OCI-LY1 (cell line): ENCODE measurements at regions not wholly inside any gene's neighbourhood (a gene's known extent, or its start where the extent isn't known, plus 50 kb on each side); places are given as distances from the start of the nearest gene placed in this dataset.

Experiments
- H2AFZ ChIP-seq: fragments of 200-600 bp; sonication (generic), shearing (Covaris generic); 2 replicates; pipeline ENCODE4 v1.6.0; 2014; ENCODE audit warnings: antibody characterized with exemption, mild to moderate bottlenecking, low read length
- H3F3A ChIP-seq: fragments of 200-600 bp; sonication (generic), shearing (Covaris generic); 2 replicates; pipeline ENCODE4 v1.6.0; 2014; ENCODE audit warnings: mild to moderate bottlenecking, antibody characterized with exemption, low read length, moderate library complexity; ENCODE audit not compliant: insufficient read depth
- H3K27ac ChIP-seq: fragments of 200-600 bp; sonication (generic); 2 replicates; pipeline ENCODE4 v1.5.1; 2014; ENCODE audit warnings: low read length, mixed run types, mild to moderate bottlenecking, low read depth; ENCODE audit not compliant: poor library complexity, severe bottlenecking
- H3K27me3 ChIP-seq: fragments of 200-600 bp; sonication (generic); 2 replicates; pipeline ENCODE4 v1.6.0; 2014; ENCODE audit warnings: antibody characterized with exemption, mild to moderate bottlenecking, low read length, moderate library complexity; ENCODE audit not compliant: insufficient read depth
- H3K36me3 ChIP-seq: fragments of 200-600 bp; sonication (generic); 2 replicates; pipeline ENCODE4 v1.6.1; 2014; ENCODE audit warnings: mild to moderate bottlenecking, antibody characterized with exemption, low read length, moderate library complexity, mixed read lengths; ENCODE audit not compliant: insufficient read depth
- H3K4me1 ChIP-seq: fragments of 200-600 bp; sonication (generic); 2 replicates; pipeline ENCODE4 v1.5.1; 2014; ENCODE audit warnings: mild to moderate bottlenecking, low read length, moderate library complexity; ENCODE audit not compliant: insufficient read depth, severe bottlenecking
- H3K4me2 ChIP-seq: fragments of 200-600 bp; sonication (generic), shearing (Covaris generic); 2 replicates; pipeline ENCODE4 v1.6.1; 2014; ENCODE audit warnings: low read length
- H3K4me3 ChIP-seq: fragments of 200-600 bp; sonication (generic); 2 replicates; pipeline ENCODE4 v1.5.1; 2014; ENCODE audit warnings: low read length, low read depth, mild to moderate bottlenecking, mixed read lengths; ENCODE audit not compliant: poor library complexity, severe bottlenecking
- H3K79me2 ChIP-seq: fragments of 200-600 bp; shearing (Covaris generic); 2 replicates; pipeline ENCODE4 v1.6.1; 2016; ENCODE audit warnings: mixed run types, low read length, mixed read lengths; ENCODE audit not compliant: insufficient read depth
- H3K9ac ChIP-seq: fragments of 200-600 bp; sonication (generic), shearing (Covaris generic); 2 replicates; pipeline ENCODE4 v1.6.1; 2014; ENCODE audit warnings: mild to moderate bottlenecking, low read length, mixed read lengths
- H3K9me2 ChIP-seq: fragments of 200-600 bp; sonication (generic), shearing (Covaris generic); 2 replicates; pipeline ENCODE4 v1.6.1; 2014; ENCODE audit warnings: low read depth, mild to moderate bottlenecking, low read length, mixed read lengths
- H3K9me3 ChIP-seq: fragments of 200-600 bp; shearing (Covaris generic); 2 replicates; pipeline ENCODE4 v1.6.1; 2014; ENCODE audit warnings: low read length, mixed read lengths
- H4K20me1 ChIP-seq: fragments of 200-600 bp; sonication (generic), shearing (Covaris generic); 2 replicates; pipeline ENCODE4 v1.6.0; 2016; ENCODE audit warnings: mild to moderate bottlenecking, low read length; ENCODE audit not compliant: insufficient read depth
- EZH2 ChIP-seq: fragments of 200-600 bp; sonication (generic), shearing (Covaris generic); IDR thresholded peaks from 2 replicates; pipeline ENCODE4 v1.8.0; 2017; ENCODE audit warnings: borderline replicate concordance, mixed run types, mild to moderate bottlenecking, antibody characterized with exemption, low read length, moderate library complexity, mixed read lengths
- TF ChIP-seq, protein P1 (sequence below): fragments of 200-600 bp; sonication (generic), shearing (Covaris generic); IDR thresholded peaks from 2 replicates; pipeline ENCODE4 v1.5.1; 2017; ENCODE audit warnings: mild to moderate bottlenecking, antibody characterized with exemption, low read length, moderate library complexity, mixed read lengths

DNA sequence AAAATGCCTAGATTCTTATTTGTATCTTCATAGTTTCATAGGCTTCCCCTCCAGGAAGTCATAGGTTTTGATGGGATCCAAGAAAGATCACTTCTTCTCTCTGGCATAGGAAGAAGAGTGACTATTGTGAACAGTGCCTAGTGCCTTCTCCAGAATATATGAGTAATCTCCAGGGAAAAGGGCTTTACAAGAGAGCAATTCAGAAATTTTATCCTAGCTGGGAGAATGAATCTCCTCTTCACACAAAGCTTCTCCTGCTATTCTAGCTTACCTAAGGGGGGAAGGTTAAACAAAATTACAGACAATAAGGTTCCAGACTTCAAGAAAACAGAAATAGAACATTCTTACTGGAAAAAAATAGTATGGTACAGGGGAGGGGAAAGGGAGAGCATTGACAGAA lies 1193.3 kb upstream of the CDH6 start:
- Histone ChIP-seq H3K9ac (no peak overlapping the region), H3F3A (no peaks in the 10 kb centered on the region), H2AFZ (no peak overlapping the region), H3K27ac (no peak overlapping the region), H3K9me3 (no peaks in the 10 kb centered on the region), H3K79me2 (no peaks in the 10 kb centered on the region), H3K4me1 (no peaks in the 10 kb centered on the region), H3K36me3 (no peaks in the 10 kb centered on the region), H3K27me3 (no peaks in the 10 kb centered on the region), H3K4me3 (no peak overlapping the region), H3K9me2 (no peaks in the 10 kb centered on the region), H3K4me2 (no peak overlapping the region), H4K20me1 (no peaks in the 10 kb centered on the region)
- TF ChIP-seq, protein P1, sequence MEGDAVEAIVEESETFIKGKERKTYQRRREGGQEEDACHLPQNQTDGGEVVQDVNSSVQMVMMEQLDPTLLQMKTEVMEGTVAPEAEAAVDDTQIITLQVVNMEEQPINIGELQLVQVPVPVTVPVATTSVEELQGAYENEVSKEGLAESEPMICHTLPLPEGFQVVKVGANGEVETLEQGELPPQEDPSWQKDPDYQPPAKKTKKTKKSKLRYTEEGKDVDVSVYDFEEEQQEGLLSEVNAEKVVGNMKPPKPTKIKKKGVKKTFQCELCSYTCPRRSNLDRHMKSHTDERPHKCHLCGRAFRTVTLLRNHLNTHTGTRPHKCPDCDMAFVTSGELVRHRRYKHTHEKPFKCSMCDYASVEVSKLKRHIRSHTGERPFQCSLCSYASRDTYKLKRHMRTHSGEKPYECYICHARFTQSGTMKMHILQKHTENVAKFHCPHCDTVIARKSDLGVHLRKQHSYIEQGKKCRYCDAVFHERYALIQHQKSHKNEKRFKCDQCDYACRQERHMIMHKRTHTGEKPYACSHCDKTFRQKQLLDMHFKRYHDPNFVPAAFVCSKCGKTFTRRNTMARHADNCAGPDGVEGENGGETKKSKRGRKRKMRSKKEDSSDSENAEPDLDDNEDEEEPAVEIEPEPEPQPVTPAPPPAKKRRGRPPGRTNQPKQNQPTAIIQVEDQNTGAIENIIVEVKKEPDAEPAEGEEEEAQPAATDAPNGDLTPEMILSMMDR: no peak
- TF ChIP-seq EZH2: no peak

DNA sequence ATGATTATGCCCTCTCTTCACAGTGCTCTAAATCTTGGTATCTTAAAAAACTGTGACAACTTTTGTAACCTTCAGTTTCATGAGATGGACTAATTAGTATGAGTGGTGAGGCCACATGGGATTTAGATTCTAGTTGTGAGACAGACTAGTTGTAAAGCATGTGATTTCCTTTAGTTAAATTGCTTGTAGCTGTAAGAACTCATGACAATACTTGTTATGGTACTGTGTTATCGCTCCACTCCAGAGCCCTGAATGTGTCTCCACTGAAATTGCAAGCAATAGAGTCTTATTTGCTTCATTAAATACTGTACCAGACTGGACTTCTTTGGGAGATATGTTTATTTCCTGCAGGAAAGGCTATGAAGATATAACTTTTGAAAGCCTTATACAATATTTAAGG lies 1198.3 kb upstream of the CDH6 start:
- Histone ChIP-seq H2AFZ (no peak overlapping the region), H3K9ac (no peak overlapping the region), H3K27ac (no peak overlapping the region), H3K4me3 (no peak overlapping the region), H3K4me1 (no peaks in the 10 kb centered on the region), H3K9me2 (no peaks in the 10 kb centered on the region), H3K4me2 (no peak overlapping the region), H3K9me3 (no peaks in the 10 kb centered on the region), H3K27me3 (no peaks in the 10 kb centered on the region), H3K36me3 (no peaks in the 10 kb centered on the region), H3K79me2 (no peaks in the 10 kb centered on the region), H3F3A (no peaks in the 10 kb centered on the region), H4K20me1 (no peaks in the 10 kb centered on the region)
- TF ChIP-seq EZH2: no peak
- TF ChIP-seq, protein P1: no peak

DNA sequence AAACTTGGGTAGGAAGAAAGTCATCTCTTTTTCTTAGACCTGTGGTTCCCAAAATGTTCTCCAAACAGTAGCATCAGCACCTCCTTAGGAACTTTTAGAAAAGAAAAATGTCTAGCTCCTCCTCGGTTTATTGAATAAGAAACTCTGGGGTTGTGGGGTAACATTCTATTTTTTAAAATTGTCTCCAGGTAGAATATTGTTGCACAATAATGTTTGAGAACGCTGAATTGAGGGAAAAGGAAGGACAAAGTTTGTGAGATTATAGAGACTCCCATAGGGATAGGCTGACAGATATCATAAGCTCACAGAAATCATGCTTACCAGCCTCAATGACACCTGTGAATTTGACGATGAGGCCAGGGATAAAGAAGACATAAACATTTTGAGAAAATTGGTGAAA lies 1199.0 kb upstream of the CDH6 start:
- no peak overlapping the region for H2AFZ ChIP-seq
- H3F3A ChIP-seq: no peaks in the 10 kb centered on the region
- no peaks in the 10 kb centered on the region for H3K9me2 ChIP-seq

More for the DNA sequence above, 1199.0 kb upstream of the CDH6 start:
- Histone ChIP-seq H3K4me1 (no peaks in the 10 kb centered on the region), H3K4me3 (no peak overlapping the region), H3K27ac (no peak overlapping the region), H3K9me3 (no peaks in the 10 kb centered on the region), H3K27me3 (no peaks in the 10 kb centered on the region), H3K4me2 (no peak overlapping the region), H3K9ac (no peak overlapping the region), H3K36me3 (no peaks in the 10 kb centered on the region), H3K79me2 (no peaks in the 10 kb centered on the region), H4K20me1 (no peaks in the 10 kb centered on the region)
- no peak for TF ChIP-seq EZH2
- TF ChIP-seq, protein P1: no peak
